ENCODE measurements at regions not wholly inside any gene's neighbourhood (a gene's known extent, or its start where the extent isn't known, plus 50 kb on each side); places are given as distances from the start of the nearest gene placed in this dataset.

- TF ChIP-seq POLR2A (IDR thresholded peaks at IDR 0.05; ENCODE audit: low read length), result no peak
- TF ChIP-seq GATA1 (IDR thresholded peaks at IDR 0.05; ENCODE audit: low read depth, low read length), result no peak
Observed at GRCh38 chr6:1224514-1224913, 87.4 kb upstream of the FOXQ1 start.
